Esophagus squamous epithelium (tissue), 5 donors: ENCODE measurements at regions not wholly inside any gene's neighbourhood (a gene's known extent, or its start where the extent isn't known, plus 50 kb on each side); places are given as distances from the start of the nearest gene placed in this dataset.

ENCODE experiments used
- DNase-seq: peaks from one replicate; lab custom pipeline; 2025; lab: John Stamatoyannopoulos, UW
- H3K27ac ChIP-seq, 4 donors: fragments of 200-600 bp; sonication (generic); one replicate each; pipeline ENCODE4 v1.5.1; 2016 to 2019; ENCODE audit warnings: mild to moderate bottlenecking in 1 of 4
- H3K27me3 ChIP-seq, 4 donors: fragments of 200-600 bp; sonication (generic); 1 replicate in 3 of 4; 2 replicates in 1 of 4; pipeline versions ENCODE4 v1.5.1 to v1.6.0; 2017 to 2021; ENCODE audit warnings: antibody characterized with exemption in 1 of 4
- H3K36me3 ChIP-seq, 3 donors: fragments of 200-600 bp; sonication (generic); one replicate each; pipeline ENCODE4 v1.5.1; 2016 to 2019
- H3K4me1 ChIP-seq, 3 donors: fragments of 200-600 bp; sonication (generic); one replicate each; pipeline ENCODE4 v1.5.1; 2017 to 2019
- H3K4me3 ChIP-seq, 4 donors: fragments of 200-600 bp; sonication (generic); 1 replicate in 3 of 4; 2 replicates in 1 of 4; pipeline ENCODE4 v1.5.1; 2016 to 2019; ENCODE audit warnings: mild to moderate bottlenecking in 2 of 4, moderate library complexity in 1 of 4
- H3K9me3 ChIP-seq, 3 donors: fragments of 200-600 bp; sonication (generic); one replicate each; pipeline ENCODE4 v1.5.1; 2016 to 2019
- CTCF ChIP-seq, 6 experiments: fragments of 450-650 bp in 4 of 6; fragments of 200-600 bp in 2 of 6; sonication (generic) in 2 of 6; IDR thresholded peaks; one replicate each; pipeline ENCODE4 v1.5.1; 2016 to 2019; ENCODE audit warnings: antibody characterized with exemption in 6 of 6, mild to moderate bottlenecking in 4 of 6, moderate library complexity in 4 of 6
- POLR2A ChIP-seq, 4 donors: fragments of 450-650 bp; IDR thresholded peaks; one replicate each; pipeline ENCODE4 v1.6.1; 2017; ENCODE audit warnings: antibody characterized with exemption in 4 of 4, mild to moderate bottlenecking in 4 of 4, moderate library complexity in 3 of 4
- WGBS, 2 donors: methylation state at CpG; one replicate each; pipeline ENCODE4 v1.1.5; 2018; 5-methylcytosine and 5-hydroxymethylcytosine counted together
- intact Hi-C: fragments of 100-400 bp; cut with DNase I; formaldehyde crosslinking; loops from one replicate; pipeline ENCODE4 v1.15.0; 2022
- donor health status: DM: yes; HTN: yes; CAD: no.

GRCh38 chr6:15927531-15928225 is 201.2 kb upstream of the MYLIP start:
- Histone ChIP-seq H3K36me3 (no peaks in the 10 kb centered on the region), H3K27ac (no peak overlapping the region), H3K4me3 (no peak overlapping the region), H3K9me3 (peaks cover 0 to 17% (median 14%) of the 10 kb centered on the region in 3 donors), H3K27me3 (no peaks in the 10 kb centered on the region), H3K4me1 (peaks cover 0 to 6% (median 0%) of the 10 kb centered on the region in 3 donors)
- no peak for DNase-seq
- TF ChIP-seq POLR2A (IDR thresholded peaks at IDR 0.05) (no peak), CTCF (IDR thresholded peaks at IDR 0.05) (no peak)
- intact Hi-C loops, result no loop called here
- 52 to 69% methylated on average over 2 of the region's 2 CpGs for WGBS, 2 donors

GRCh38 chr6:15926256-15926655 is 202.6 kb upstream of the MYLIP start:
- Histone ChIP-seq H3K27ac (no peak overlapping the region), H3K27me3 (no peaks in the 10 kb centered on the region), H3K4me3 (no peak overlapping the region), H3K9me3 (peaks cover 0 to 9% (median 8%) of the 10 kb centered on the region in 3 donors), H3K36me3 (no peaks in the 10 kb centered on the region), H3K4me1 (peaks cover 0 to 6% (median 0%) of the 10 kb centered on the region in 3 donors)
- intact Hi-C loops, result no loop called here
- DNase-seq, result no peak
- TF ChIP-seq POLR2A (IDR thresholded peaks at IDR 0.05), result no peak
- TF ChIP-seq CTCF (IDR thresholded peaks at IDR 0.05), result no peak
- WGBS, 2 donors, result 67 to 80% methylated on average over 3 of the region's 3 CpGs

- DNase-seq, result no peak
- Histone ChIP-seq H3K9me3 (no peaks in the 10 kb centered on the region), H3K36me3 (no peaks in the 10 kb centered on the region), H3K4me1 (peaks cover 0 to 6% (median 0%) of the 10 kb centered on the region in 3 donors), H3K27ac (no peak overlapping the region), H3K27me3 (no peaks in the 10 kb centered on the region), H3K4me3 (no peak overlapping the region)
- TF ChIP-seq CTCF (IDR thresholded peaks at IDR 0.05), result no peak
- intact Hi-C loops, result no loop called here
Observed at GRCh38 chr6:15924893-15925292, 204.0 kb upstream of the MYLIP start.

- H3K9me3 ChIP-seq, result no peaks in the 10 kb centered on the region
- peaks cover 0 to 2% (median 0%) of the 10 kb centered on the region in 3 donors for H3K4me1 ChIP-seq
- 58 to 75% methylated on average over 7 of the region's 7 CpGs for WGBS, 2 donors
- H3K36me3 ChIP-seq, result no peaks in the 10 kb centered on the region
- no peak for DNase-seq
- intact Hi-C loops, result no loop called here
- no peaks in the 10 kb centered on the region for H3K27me3 ChIP-seq
- H3K27ac ChIP-seq, result no peak overlapping the region
- H3K4me3 ChIP-seq, result no peak overlapping the region
- TF ChIP-seq POLR2A (IDR thresholded peaks at IDR 0.05), result no peak
- no peak for TF ChIP-seq CTCF (IDR thresholded peaks at IDR 0.05)
Observed at GRCh38 chr6:15922510-15923250, 206.2 kb upstream of the MYLIP start.

GRCh38 chr6:15921243-15921642 is 207.6 kb upstream of the MYLIP start:
- H3K27ac ChIP-seq, result no peak overlapping the region
- intact Hi-C loops, result no loop called here
- WGBS, 2 donors, result 97 to 100% methylated on average over 2 of the region's 2 CpGs
- H3K4me3 ChIP-seq, result no peak overlapping the region
- H3K27me3 ChIP-seq, result no peaks in the 10 kb centered on the region
- H3K36me3 ChIP-seq, result no peaks in the 10 kb centered on the region
- no peaks in the 10 kb centered on the region for H3K4me1 ChIP-seq
- no peaks in the 10 kb centered on the region for H3K9me3 ChIP-seq
- no peak for DNase-seq
- no peak for TF ChIP-seq CTCF (IDR thresholded peaks at IDR 0.05)
- TF ChIP-seq POLR2A (IDR thresholded peaks at IDR 0.05), result no peak
